ENCODE measurements at regions not wholly inside any gene's neighbourhood (a gene's known extent, or its start where the extent isn't known, plus 50 kb on each side); places are given as distances from the start of the nearest gene placed in this dataset.

GRCh38 chrX:5390376-5390775 lies 838.3 kb downstream of the NLGN4X start:
- TF ChIP-seq POLR2A (IDR thresholded peaks at IDR 0.05) (no peak), CTCF (IDR thresholded peaks at IDR 0.05) (no peak)

Data from Peyer's patch (tissue), 4 donors.